Small intestine (tissue), 7 donors: ENCODE measurements at regions not wholly inside any gene's neighbourhood (a gene's known extent, or its start where the extent isn't known, plus 50 kb on each side); places are given as distances from the start of the nearest gene placed in this dataset.

Experiments used
- DNase-seq, 2 donors: peaks; one replicate each; pipeline versions ENCODE4 v3.0.0 to v3.0.0-alpha.2; 2013
- FAIRE-seq: peaks from 2 replicates; lab custom pipeline; 2012; peaks lifted over from hg19 to GRCh38; lab: Jason Lieb, UNC
- H3K27ac ChIP-seq, 3 donors: one replicate each; pipeline ENCODE4 v1.5.1; 2013; ENCODE audit warnings: low read length in 2 of 3, mild to moderate bottlenecking in 2 of 3, control low read depth in 1 of 3, inconsistent platforms in 1 of 3, low read depth in 1 of 3, moderate library complexity in 1 of 3
- H3K27me3 ChIP-seq, 3 donors: one replicate each; pipeline ENCODE4 v1.6.1; 2013; ENCODE audit warnings: low read length in 3 of 3, inconsistent platforms in 1 of 3; ENCODE audit not compliant: control insufficient read depth in 3 of 3, insufficient read depth in 3 of 3
- H3K36me3 ChIP-seq, 3 donors: one replicate each; pipeline ENCODE4 v1.6.1; 2013; ENCODE audit warnings: low read length in 3 of 3, inconsistent platforms in 1 of 3, low read depth in 1 of 3, mild to moderate bottlenecking in 1 of 3, moderate library complexity in 1 of 3; ENCODE audit not compliant: control insufficient read depth in 3 of 3, insufficient read depth in 2 of 3
- H3K4me1 ChIP-seq, 3 donors: one replicate each; pipeline ENCODE4 v1.6.1; 2013; ENCODE audit warnings: low read length in 2 of 3, inconsistent platforms in 1 of 3, low read depth in 1 of 3, mild to moderate bottlenecking in 1 of 3, moderate library complexity in 1 of 3; ENCODE audit not compliant: control insufficient read depth in 3 of 3, insufficient read depth in 2 of 3
- H3K4me3 ChIP-seq, 3 donors: one replicate each; pipeline ENCODE4 v1.5.1; 2013; ENCODE audit warnings: low read length in 3 of 3, control low read depth in 1 of 3, inconsistent platforms in 1 of 3, low read depth in 1 of 3, mild to moderate bottlenecking in 1 of 3, moderate library complexity in 1 of 3
- H3K9me3 ChIP-seq, 2 donors: one replicate each; pipeline ENCODE4 v1.6.1; 2013; ENCODE audit warnings: low read depth in 1 of 2, low read length in 1 of 2; ENCODE audit not compliant: control insufficient read depth in 2 of 2, insufficient read depth in 1 of 2
- WGBS, 3 donors: extraction: QIAGEN DNeasy Blood & Tissue Kit; methylation state at CpG; one replicate each; pipeline ENCODE4 v1.1.7; 2013; 5-methylcytosine and 5-hydroxymethylcytosine counted together
- donor health status: healthy with polysubstance abuse.
- donor health status: control.
- donor health status: control.
- donor health status: Bipolar disorder and iron deficiency.
- donor health status: healthy.

- Histone ChIP-seq H3K4me3 (no peak overlapping the region), H3K4me1 (no peaks in the 10 kb centered on the region), H3K27me3 (no peaks in the 10 kb centered on the region), H3K27ac (no peak overlapping the region), H3K9me3 (peaks cover 0 to 7% of the 10 kb centered on the region in 2 donors), H3K36me3 (no peaks in the 10 kb centered on the region)
- FAIRE-seq (no peak), DNase-seq (no peak)
- WGBS, 3 donors = 57 to 78% (median 67%) methylated on average over 2 of the region's 2 CpGs
These were observed 782.2 kb downstream of the TBC1D22A start for GRCh38 chr22:47544696-47545095.

DNA sequence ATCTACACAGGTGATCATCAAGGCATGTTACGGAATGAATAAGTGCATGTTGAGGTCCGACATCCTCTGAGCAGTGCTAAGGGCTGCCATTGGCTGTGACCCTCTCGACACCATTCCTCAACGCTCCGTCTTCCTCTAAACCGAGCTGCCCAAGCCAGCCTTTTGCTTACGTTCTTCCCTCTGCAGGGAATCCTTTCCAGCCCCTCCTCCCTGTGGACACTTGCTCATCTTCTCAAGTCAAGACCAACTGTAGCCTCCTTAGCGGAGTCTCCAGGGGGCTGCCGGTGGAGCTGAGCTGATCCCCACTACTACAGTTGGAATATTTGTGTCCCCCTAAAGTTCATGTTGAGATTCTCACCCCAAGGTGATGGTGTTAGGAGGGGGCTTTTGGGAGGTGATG is 781.0 kb downstream of the TBC1D22A start:
- Histone ChIP-seq H3K4me1 (no peaks in the 10 kb centered on the region), H3K27ac (no peak overlapping the region), H3K9me3 (peaks cover 0 to 11% of the 10 kb centered on the region in 2 donors), H3K27me3 (no peaks in the 10 kb centered on the region), H3K36me3 (no peaks in the 10 kb centered on the region), H3K4me3 (no peak overlapping the region)
- no peak for FAIRE-seq
- 91 to 94% (median 91%) methylated on average over 9 of the region's 9 CpGs for WGBS, 3 donors
- DNase-seq = no peak

DNA sequence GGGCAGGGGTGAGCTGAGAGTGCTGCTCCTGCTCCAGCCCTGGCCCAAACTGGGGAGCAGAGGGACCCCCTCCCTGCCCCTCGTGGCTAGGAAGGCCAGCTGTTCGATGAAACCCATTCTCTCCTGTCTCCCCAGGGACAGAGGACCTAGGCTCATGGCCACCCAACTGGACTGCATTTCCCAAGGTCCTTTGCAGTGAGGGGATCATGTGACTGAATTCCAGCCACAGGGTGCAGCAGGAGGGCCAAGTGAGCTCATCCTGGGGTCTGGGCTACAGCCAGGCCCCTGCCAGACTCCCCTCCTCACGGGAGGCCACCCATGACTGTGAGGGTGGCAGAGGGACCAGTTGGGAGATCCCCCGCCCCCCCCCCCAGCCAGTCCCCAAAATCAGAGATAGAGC is 777.6 kb downstream of the TBC1D22A start:
- H3K27me3 ChIP-seq = no peaks in the 10 kb centered on the region
- peaks cover 0 to 9% of the 10 kb centered on the region in 2 donors for H3K9me3 ChIP-seq
- H3K4me3 ChIP-seq = no peak overlapping the region
- no peak overlapping the region for H3K27ac ChIP-seq
- 50 to 74% (median 53%) methylated on average over 4 of the region's 4 CpGs for WGBS, 3 donors
- no peak for DNase-seq
- no peaks in the 10 kb centered on the region for H3K4me1 ChIP-seq
- no peak for FAIRE-seq
- H3K36me3 ChIP-seq = no peaks in the 10 kb centered on the region

GRCh38 chr22:47539374-47539773 is 776.9 kb downstream of the TBC1D22A start:
- Histone ChIP-seq H3K4me3 (no peak overlapping the region), H3K9me3 (peaks cover 0 to 12% of the 10 kb centered on the region in 2 donors), H3K4me1 (no peaks in the 10 kb centered on the region), H3K36me3 (no peaks in the 10 kb centered on the region), H3K27me3 (no peaks in the 10 kb centered on the region), H3K27ac (no peak overlapping the region)
- FAIRE-seq = no peak
- 90 to 93% (median 90%) methylated on average over 12 of the region's 12 CpGs for WGBS, 3 donors
- no peak for DNase-seq

- Histone ChIP-seq H3K27me3 (no peaks in the 10 kb centered on the region), H3K27ac (no peak overlapping the region), H3K36me3 (no peaks in the 10 kb centered on the region), H3K4me1 (no peaks in the 10 kb centered on the region), H3K9me3 (peaks cover 0 to 10% of the 10 kb centered on the region in 2 donors), H3K4me3 (no peak overlapping the region)
- 90 to 93% (median 91%) methylated on average over 13 of the region's 13 CpGs for WGBS, 3 donors
- FAIRE-seq (no peak), DNase-seq (no peak)
These were observed 773.2 kb downstream of the TBC1D22A start for GRCh38 chr22:47535681-47536080.

- Histone ChIP-seq H3K36me3 (no peaks in the 10 kb centered on the region), H3K27ac (no peak overlapping the region), H3K4me1 (no peaks in the 10 kb centered on the region), H3K27me3 (no peaks in the 10 kb centered on the region), H3K9me3 (peaks cover 0 to 7% of the 10 kb centered on the region in 2 donors), H3K4me3 (no peak overlapping the region)
- WGBS, 3 donors = 71 to 78% (median 75%) methylated on average over 9 of the region's 9 CpGs
- no peak for DNase-seq
- FAIRE-seq = no peak
These were observed 772.5 kb downstream of the TBC1D22A start for GRCh38 chr22:47534804-47535410.

GRCh38 chr22:47533961-47534803 is 771.7 kb downstream of the TBC1D22A start:
- Histone ChIP-seq H3K4me1 (no peaks in the 10 kb centered on the region), H3K9me3 (peaks cover 0 to 5% of the 10 kb centered on the region in 2 donors), H3K27me3 (no peaks in the 10 kb centered on the region), H3K36me3 (no peaks in the 10 kb centered on the region), H3K4me3 (no peak overlapping the region), H3K27ac (no peak overlapping the region)
- FAIRE-seq = no peak
- 63 to 72% (median 69%) methylated on average over 11 of the region's 11 CpGs for WGBS, 3 donors
- peak in 1 of 2 donors; percentile 6 for DNase-seq

DNA sequence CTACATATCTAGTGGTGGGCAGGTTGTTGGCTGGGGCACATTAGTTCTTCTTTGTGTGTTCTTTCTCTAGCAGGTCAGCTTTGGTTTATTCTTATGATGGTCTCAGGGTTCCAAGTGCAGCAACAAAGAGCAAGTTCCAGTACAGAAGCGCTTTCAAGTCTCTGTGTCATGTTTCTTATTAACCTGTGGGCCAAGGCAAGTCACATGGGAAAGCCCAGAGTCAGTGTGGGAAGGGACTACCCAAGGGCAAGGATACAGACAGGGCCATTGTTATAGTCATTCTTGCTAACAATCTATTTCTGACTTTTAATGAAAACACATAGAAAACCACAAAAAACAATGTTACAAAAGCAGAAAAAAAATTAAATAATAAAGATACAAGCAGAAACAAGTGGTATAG is 754.6 kb downstream of the TBC1D22A start:
- Histone ChIP-seq H3K27ac (no peak overlapping the region), H3K27me3 (peaks cover 0 to 6% (median 0%) of the 10 kb centered on the region in 3 donors), H3K36me3 (no peaks in the 10 kb centered on the region), H3K4me3 (no peak overlapping the region), H3K4me1 (no peaks in the 10 kb centered on the region), H3K9me3 (no peaks in the 10 kb centered on the region)
- DNase-seq = no peak
- no peak for FAIRE-seq
- 42 to 65% (median 62%) methylated on average over 1 of the region's 1 CpG for WGBS, 3 donors
